Umbilical cord (tissue), 1 donor: ENCODE measurements at regions not wholly inside any gene's neighbourhood (a gene's known extent, or its start where the extent isn't known, plus 50 kb on each side); places are given as distances from the start of the nearest gene placed in this dataset.

ENCODE experiments used
- DNase-seq: peaks from one replicate; pipeline ENCODE4 v3.0.0-alpha.2; 2015; ENCODE audit warnings: low spot score

GRCh38 chr4:77367638-77368037 lies 210.6 kb downstream of the CCNG2 start:
- DNase-seq = no peak

- no peak for DNase-seq
Measured at GRCh38 chr4:77372375-77372774, 215.4 kb downstream of the CCNG2 start.

GRCh38 chr4:77375866-77376607 lies 219.0 kb downstream of the CCNG2 start:
- DNase-seq = no peak

GRCh38 chr4:77376788-77377460 lies 219.9 kb downstream of the CCNG2 start:
- DNase-seq = no peak

- DNase-seq = no peak
Measured at GRCh38 chr4:77384094-77384493, 221.5 kb upstream of the CXCL13 start.

- DNase-seq = peak; percentile 74
Measured at GRCh38 chr4:77385124-77385969, 220.3 kb upstream of the CXCL13 start.

GRCh38 chr4:77393996-77394395 lies 211.6 kb upstream of the CXCL13 start:
- no peak for DNase-seq

GRCh38 chr4:77395481-77395880 lies 210.1 kb upstream of the CXCL13 start:
- DNase-seq = no peak

GRCh38 chr4:77398256-77398655 lies 207.4 kb upstream of the CXCL13 start:
- DNase-seq = no peak

GRCh38 chr4:77399831-77400230 lies 205.8 kb upstream of the CXCL13 start:
- no peak for DNase-seq

- no peak for DNase-seq
Measured at GRCh38 chr4:77413766-77414165, 191.9 kb upstream of the CXCL13 start.

- no peak for DNase-seq
Measured at GRCh38 chr4:77415689-77416088, 189.9 kb upstream of the CXCL13 start.

- no peak for DNase-seq
Measured at GRCh38 chr4:77418333-77418732, 187.3 kb upstream of the CXCL13 start.

GRCh38 chr4:77430847-77431246 lies 174.8 kb upstream of the CXCL13 start:
- DNase-seq = no peak

GRCh38 chr4:77431546-77431945 lies 174.1 kb upstream of the CXCL13 start:
- no peak for DNase-seq

GRCh38 chr4:77432717-77433417 lies 172.8 kb upstream of the CXCL13 start:
- no peak for DNase-seq

GRCh38 chr4:77433418-77433733 lies 172.2 kb upstream of the CXCL13 start:
- DNase-seq = peak; percentile 55

GRCh38 chr4:77434299-77435092 lies 171.1 kb upstream of the CXCL13 start:
- DNase-seq = peak; percentile 16

- no peak for DNase-seq
Measured at GRCh38 chr4:77437079-77437478, 168.5 kb upstream of the CXCL13 start.

GRCh38 chr4:77438549-77438948 lies 167.1 kb upstream of the CXCL13 start:
- DNase-seq = no peak

GRCh38 chr4:77443941-77444340 lies 161.7 kb upstream of the CXCL13 start:
- DNase-seq = peak; percentile 63
